ENCODE measurements at regions not wholly inside any gene's neighbourhood (a gene's known extent, or its start where the extent isn't known, plus 50 kb on each side); places are given as distances from the start of the nearest gene placed in this dataset.

GRCh38 chr1:231106347-231106746 lies 55.5 kb upstream of the TRIM67 start (continued):
- no peak for TF ChIP-seq CTCF (IDR thresholded peaks at IDR 0.05; ENCODE audit: low read depth, low read length, missing input control)
- TF ChIP-seq SP1 (IDR thresholded peaks at IDR 0.05): no peak
- TF ChIP-seq ATF3 (IDR thresholded peaks at IDR 0.05): no peak
- no peak for TF ChIP-seq GABPA (IDR thresholded peaks at IDR 0.05 in 1 of 2, conservative IDR thresholded peaks at IDR 0.05 in 1 of 2)
- no peak for TF ChIP-seq RXRA (IDR thresholded peaks at IDR 0.05)
- no peak for TF ChIP-seq RAD21 (IDR thresholded peaks at IDR 0.05)
- no peak for TF ChIP-seq HNF4G (IDR thresholded peaks at IDR 0.05)
- TF ChIP-seq FOXA2 (IDR thresholded peaks at IDR 0.05): no peak
- no peak for TF ChIP-seq YY1 (IDR thresholded peaks at IDR 0.05)
- TF ChIP-seq NR2F2 (IDR thresholded peaks at IDR 0.05): no peak

GRCh38 chr1:231104917-231105316 lies 56.9 kb upstream of the TRIM67 start:
- no peaks in the 10 kb centered on the region for H3K36me3 ChIP-seq (ENCODE audit: control insufficient read depth in 4 of 4, insufficient read depth in 3 of 4, low read depth in 1 of 4, low read length in 3 of 4)
- H3K9ac ChIP-seq (ENCODE audit: low read depth in 1 of 2, low read length in 2 of 2): no peak overlapping the region
- no peaks in the 10 kb centered on the region for H3K4me1 ChIP-seq (ENCODE audit: control insufficient read depth in 4 of 4, insufficient read depth in 4 of 4, low read length in 3 of 4)
- H3K4me3 ChIP-seq (ENCODE audit: low read depth in 1 of 3, low read length in 3 of 3): no peak overlapping the region
- TF ChIP-seq ZBTB33 (IDR thresholded peaks at IDR 0.05): no peak
- TF ChIP-seq MAX (IDR thresholded peaks at IDR 0.05): no peak
- TF ChIP-seq YY1 (IDR thresholded peaks at IDR 0.05): no peak
- TF ChIP-seq CTCF (IDR thresholded peaks at IDR 0.05; ENCODE audit: low read depth, low read length, missing input control): no peak
- TF ChIP-seq HNF4A (conservative IDR thresholded peaks at IDR 0.05): no peak
- TF ChIP-seq FOXA2 (IDR thresholded peaks at IDR 0.05): no peak
- no peak for TF ChIP-seq RXRA (IDR thresholded peaks at IDR 0.05)
- no peak for TF ChIP-seq EGR1 (IDR thresholded peaks at IDR 0.05; ENCODE audit: low read depth in 2 of 2)
- TF ChIP-seq SP1 (IDR thresholded peaks at IDR 0.05): no peak
- no peak for TF ChIP-seq ATF3 (IDR thresholded peaks at IDR 0.05)
- H3K9me3 ChIP-seq (ENCODE audit: control insufficient read depth in 4 of 4, low read length in 3 of 4): no peaks in the 10 kb centered on the region
- H3K27ac ChIP-seq (ENCODE audit: low read depth in 1 of 2, low read length in 2 of 2): no peak overlapping the region
- H3K27me3 ChIP-seq (ENCODE audit: control insufficient read depth in 4 of 4, insufficient read depth in 4 of 4, low read length in 3 of 4): no peaks in the 10 kb centered on the region
- no peak for DNase-seq (ENCODE audit: low spot score)
- 94% methylated on average over 2 of the region's 2 CpGs for WGBS
